NT2/D1 (cell line): ENCODE measurements at regions not wholly inside any gene's neighbourhood (a gene's known extent, or its start where the extent isn't known, plus 50 kb on each side); places are given as distances from the start of the nearest gene placed in this dataset.

Source experiments
- SUZ12 ChIP-seq: IDR thresholded peaks from 2 replicates; pipeline ENCODE4 v1.6.1; 2011; ENCODE audit not compliant: insufficient read length, insufficient read depth; ENCODE audit errors: extremely low read depth
- ZNF274 ChIP-seq: IDR thresholded peaks from 2 replicates; pipeline ENCODE4 v1.6.1; 2011; ENCODE audit warnings: mild to moderate bottlenecking, low read depth, low read length

- TF ChIP-seq SUZ12, result no peak
- no peak for TF ChIP-seq ZNF274
Observed at GRCh38 chr2:215835231-215835630, 178.1 kb downstream of the MREG start.
